Kidney (tissue), 13 donors: ENCODE measurements at regions not wholly inside any gene's neighbourhood (a gene's known extent, or its start where the extent isn't known, plus 50 kb on each side); places are given as distances from the start of the nearest gene placed in this dataset.

Experiments used
- DNase-seq, 5 donors: peaks; one replicate each; pipeline ENCODE4 v3.0.0-alpha.2; 2013 to 2020
- FAIRE-seq: peaks from 2 replicates; lab custom pipeline; 2012; peaks lifted over from hg19 to GRCh38; lab: Jason Lieb, UNC
- H3K27ac ChIP-seq, 2 donors: one replicate each; pipeline ENCODE4 v1.7.0; 2013; ENCODE audit warnings: low read depth in 2 of 2, low read length in 2 of 2, inconsistent platforms in 1 of 2
- H3K27me3 ChIP-seq: one replicate; pipeline ENCODE4 v1.7.1; 2013; ENCODE audit warnings: low read length, inconsistent platforms; ENCODE audit not compliant: control insufficient read depth, insufficient read depth
- H3K36me3 ChIP-seq, 3 donors: one replicate each; pipeline versions ENCODE4 v1.7.0 to v1.7.1; 2013; ENCODE audit warnings: low read length in 3 of 3, control low read depth in 1 of 3, inconsistent platforms in 1 of 3; ENCODE audit not compliant: insufficient read depth in 3 of 3, control insufficient read depth in 2 of 3
- H3K4me1 ChIP-seq, 3 donors: one replicate each; pipeline versions ENCODE4 v1.7.0 to v1.7.1; 2013; ENCODE audit warnings: low read length in 3 of 3, inconsistent platforms in 1 of 3, low read depth in 1 of 3; ENCODE audit not compliant: control insufficient read depth in 2 of 3, insufficient read depth in 2 of 3
- H3K4me3 ChIP-seq, 3 donors: one replicate each; pipeline versions ENCODE4 v1.7.0 to v1.8.1; 2013; ENCODE audit warnings: low read length in 3 of 3, control low read depth in 1 of 3, inconsistent platforms in 1 of 3
- H3K9ac ChIP-seq, 3 donors: one replicate each; pipeline versions ENCODE4 v1.7.0 to v1.7.1; 2013; ENCODE audit warnings: low read length in 3 of 3, control low read depth in 1 of 3, inconsistent platforms in 1 of 3
- H3K9me3 ChIP-seq, 3 donors: one replicate each; pipeline versions ENCODE4 v1.7.0 to v1.7.1; 2013; ENCODE audit warnings: low read length in 3 of 3, control low read depth in 1 of 3, inconsistent platforms in 1 of 3; ENCODE audit not compliant: control insufficient read depth in 2 of 3, insufficient read depth in 1 of 3
- intact Hi-C: fragments of 100-400 bp; cut with DNase I; formaldehyde crosslinking; loops from one replicate; pipeline ENCODE4 v1.11.1; 2022
- TF ChIP-seq, protein P1 (sequence below): IDR thresholded peaks from 3 replicates; pipeline ENCODE4 v1.5.1; 2012; ENCODE audit warnings: mild to moderate bottlenecking, moderate library complexity, borderline replicate concordance; ENCODE audit not compliant: insufficient read depth; ENCODE audit errors: extremely low read depth
- donor health status: control.
- donor health status: control.
- donor health status: control.
- donor health status: control.
- donor health status: control.
- donor health status: DM: yes; HTN: yes; CAD: no.
- donor health status: Normal renal cell carcinoma (clear cell type).

DNA sequence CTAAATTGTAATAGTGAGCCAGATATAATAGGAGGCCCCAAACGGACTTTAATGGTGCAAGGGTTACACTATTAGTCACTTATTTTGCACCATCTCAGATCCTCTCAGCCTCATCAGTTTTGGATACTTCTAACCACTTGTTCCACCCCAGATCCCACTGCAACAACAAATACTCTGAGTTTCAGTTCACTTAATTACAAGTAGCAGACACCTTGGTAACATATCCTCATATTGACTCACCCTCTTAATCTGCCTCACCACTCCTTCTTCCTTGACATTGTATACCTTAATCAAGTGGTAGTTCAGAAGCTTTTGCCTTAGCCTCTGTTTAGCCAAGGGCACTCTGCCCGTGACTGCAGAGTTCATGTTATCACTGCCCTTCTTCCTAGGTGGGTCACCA, 256.1 kb upstream of the UBASH3B start:
- TF ChIP-seq, protein P1, sequence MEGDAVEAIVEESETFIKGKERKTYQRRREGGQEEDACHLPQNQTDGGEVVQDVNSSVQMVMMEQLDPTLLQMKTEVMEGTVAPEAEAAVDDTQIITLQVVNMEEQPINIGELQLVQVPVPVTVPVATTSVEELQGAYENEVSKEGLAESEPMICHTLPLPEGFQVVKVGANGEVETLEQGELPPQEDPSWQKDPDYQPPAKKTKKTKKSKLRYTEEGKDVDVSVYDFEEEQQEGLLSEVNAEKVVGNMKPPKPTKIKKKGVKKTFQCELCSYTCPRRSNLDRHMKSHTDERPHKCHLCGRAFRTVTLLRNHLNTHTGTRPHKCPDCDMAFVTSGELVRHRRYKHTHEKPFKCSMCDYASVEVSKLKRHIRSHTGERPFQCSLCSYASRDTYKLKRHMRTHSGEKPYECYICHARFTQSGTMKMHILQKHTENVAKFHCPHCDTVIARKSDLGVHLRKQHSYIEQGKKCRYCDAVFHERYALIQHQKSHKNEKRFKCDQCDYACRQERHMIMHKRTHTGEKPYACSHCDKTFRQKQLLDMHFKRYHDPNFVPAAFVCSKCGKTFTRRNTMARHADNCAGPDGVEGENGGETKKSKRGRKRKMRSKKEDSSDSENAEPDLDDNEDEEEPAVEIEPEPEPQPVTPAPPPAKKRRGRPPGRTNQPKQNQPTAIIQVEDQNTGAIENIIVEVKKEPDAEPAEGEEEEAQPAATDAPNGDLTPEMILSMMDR = no peak
- H3K9me3 ChIP-seq = no peaks in the 10 kb centered on the region
- DNase-seq (no peak), FAIRE-seq (no peak)
- H3K4me3 ChIP-seq = no peak overlapping the region
- H3K9ac ChIP-seq = no peak overlapping the region
- H3K4me1 ChIP-seq = no peaks in the 10 kb centered on the region
- intact Hi-C loops = no loop called here
- H3K36me3 ChIP-seq = no peaks in the 10 kb centered on the region
- no peak overlapping the region for H3K27ac ChIP-seq
- H3K27me3 ChIP-seq = no peaks in the 10 kb centered on the region

DNA sequence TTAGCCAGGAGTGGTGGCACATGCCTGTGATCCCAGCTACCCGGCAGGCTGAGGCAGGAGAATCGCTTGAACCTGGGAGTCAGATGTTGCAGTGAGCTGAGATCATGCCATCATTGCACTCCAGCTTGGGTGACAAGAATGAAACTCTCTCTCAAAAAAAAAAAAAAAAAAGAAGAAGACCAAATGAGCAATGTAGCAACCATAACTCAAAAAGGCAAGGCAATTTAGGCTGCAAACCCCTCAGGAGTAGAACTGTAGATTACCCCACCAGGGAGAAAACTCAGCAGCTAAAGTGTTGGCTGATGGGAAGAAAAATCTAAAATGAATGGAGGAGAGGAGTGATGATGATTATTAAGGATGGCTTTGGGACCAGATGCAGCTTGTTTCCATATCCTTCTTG, 256.7 kb upstream of the UBASH3B start:
- Histone ChIP-seq H3K9me3 (no peaks in the 10 kb centered on the region), H3K27me3 (no peaks in the 10 kb centered on the region), H3K36me3 (no peaks in the 10 kb centered on the region), H3K4me1 (no peaks in the 10 kb centered on the region), H3K27ac (no peak overlapping the region), H3K4me3 (no peak overlapping the region), H3K9ac (no peak overlapping the region)
- intact Hi-C loops = no loop called here
- TF ChIP-seq, protein P1 = no peak
- DNase-seq (no peak), FAIRE-seq (no peak)

DNA sequence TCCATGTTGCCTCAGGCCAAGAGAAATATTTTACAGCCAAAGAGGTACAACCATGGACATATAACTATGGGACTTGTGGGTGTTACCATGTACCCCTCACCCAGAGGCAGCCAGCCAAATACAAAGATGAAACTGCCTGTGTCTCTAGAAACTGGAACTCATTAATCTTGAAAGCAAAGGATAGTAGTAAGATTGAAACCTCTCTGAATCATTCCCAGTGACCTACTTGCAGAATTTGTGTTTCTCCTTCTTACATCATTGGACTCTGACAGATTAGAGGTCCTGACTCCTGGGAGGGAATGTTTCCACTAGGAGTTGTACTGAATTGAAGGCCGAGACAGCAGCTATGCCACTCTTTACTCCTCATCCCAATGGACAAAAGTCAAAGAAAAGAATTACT, 257.4 kb upstream of the UBASH3B start:
- FAIRE-seq (no peak), DNase-seq (no peak)
- TF ChIP-seq, protein P1 = no peak
- H3K4me1 ChIP-seq = no peaks in the 10 kb centered on the region
- H3K27ac ChIP-seq = no peak overlapping the region
- H3K27me3 ChIP-seq = no peaks in the 10 kb centered on the region
- H3K4me3 ChIP-seq = no peak overlapping the region
- no peak overlapping the region for H3K9ac ChIP-seq
- intact Hi-C loops = no loop called here
- no peaks in the 10 kb centered on the region for H3K36me3 ChIP-seq
- H3K9me3 ChIP-seq = no peaks in the 10 kb centered on the region

DNA sequence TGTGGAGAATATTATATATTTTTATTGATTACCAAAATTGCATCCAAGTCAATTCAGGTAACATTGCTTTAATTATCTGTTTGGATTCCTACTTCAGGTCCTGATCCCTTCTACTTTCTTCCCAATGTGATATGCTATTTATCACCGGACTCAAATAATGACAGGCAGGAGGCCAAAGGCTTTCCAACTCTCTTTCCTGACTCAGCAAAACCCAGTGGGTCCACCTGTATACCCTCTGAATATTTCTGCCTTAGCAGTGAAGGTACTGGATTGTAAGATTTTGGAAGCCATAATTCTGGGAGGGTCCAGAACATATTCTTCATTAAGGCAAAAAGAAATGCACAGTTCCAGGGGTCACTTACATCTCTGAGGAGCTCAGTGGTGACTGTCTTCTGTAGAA, 260.2 kb upstream of the UBASH3B start:
- peaks cover 0 to under 1% (median 0%) of the 10 kb centered on the region in 3 donors for H3K9me3 ChIP-seq
- no peak for FAIRE-seq

More for the DNA sequence above, 260.2 kb upstream of the UBASH3B start:
- no peak overlapping the region for H3K9ac ChIP-seq
- no peak overlapping the region for H3K27ac ChIP-seq
- no peak for DNase-seq
- TF ChIP-seq, protein P1 = no peak
- H3K4me3 ChIP-seq = no peak overlapping the region
- intact Hi-C loops = no loop called here
- H3K36me3 ChIP-seq = no peaks in the 10 kb centered on the region
- H3K4me1 ChIP-seq = no peaks in the 10 kb centered on the region
- no peaks in the 10 kb centered on the region for H3K27me3 ChIP-seq
